ENCODE measurements at regions not wholly inside any gene's neighbourhood (a gene's known extent, or its start where the extent isn't known, plus 50 kb on each side); places are given as distances from the start of the nearest gene placed in this dataset.

GRCh38 chr3:177473184-177473583 lies 275.9 kb upstream of the TBL1XR1 start:
- POLR2A ChIA-PET: no interaction called here
- H3K4me2 ChIP-seq (ENCODE audit: low read depth, low read length): no peak overlapping the region
- DNase-seq (ENCODE audit: low spot score) (no peak), ATAC-seq (no peak), FAIRE-seq (no peak)
- H2AFZ ChIP-seq (ENCODE audit: low read length): no peak overlapping the region
- H3K9me3 ChIP-seq (ENCODE audit: low read length): no peaks in the 10 kb centered on the region
- no peak overlapping the region for H3K9ac ChIP-seq (ENCODE audit: insufficient read depth, low read depth, low read length)
- CTCF ChIA-PET (ENCODE audit: low intra/inter-chr PET ratio, low total read pairs): no interaction called here
- H3K36me3 ChIP-seq (replicated peaks in 1 of 2; ENCODE audit: control insufficient read depth in 1 of 2, insufficient read depth in 2 of 2, low read length in 2 of 2): no peaks in the 10 kb centered on the region
- H3K4me3 ChIP-seq (replicated peaks in 1 of 3; ENCODE audit: insufficient read depth in 1 of 3, low read depth in 2 of 3, low read length in 3 of 3): no peak overlapping the region
- H3K4me1 ChIP-seq (ENCODE audit: insufficient read depth, low read length): peaks cover 31% of the 10 kb centered on the region
- intact Hi-C loops (cut with micrococcal nuclease; ENCODE audit: unreplicated experiment): loop anchor here (10.0 kb wide), 1 partner anchor 418 kb away; no protein-coding TSS in a partner anchor
- no peak overlapping the region for H3K27ac ChIP-seq (ENCODE audit: extremely low read length, insufficient read depth, low read length)
- BruUV-seq (replicated peaks): no TSS peak
- in situ Hi-C loops (cut with HindIII; ENCODE audit: extremely low pct_ligation_motif_present, low pct_unique_long_range_greater_than_20kb): no loop called here
- no peaks in the 10 kb centered on the region for H3K27me3 ChIP-seq (ENCODE audit: control insufficient read depth in 1 of 2, insufficient read depth in 2 of 2, low read length in 2 of 2)
- H3K79me2 ChIP-seq (ENCODE audit: insufficient read depth, low read length): no peaks in the 10 kb centered on the region
- no peaks in the 10 kb centered on the region for H4K20me1 ChIP-seq (ENCODE audit: insufficient read depth, low read length)
- 39% methylated on average over 5 of the region's 6 CpGs for WGBS (ENCODE audit: low lambda C conversion rate)
- no peak for TF ChIP-seq ZNF496 (CRISPR knock-in tag; IDR thresholded peaks at IDR 0.05; ENCODE audit: insufficient replicate concordance)
- TF ChIP-seq ZNF276 (CRISPR knock-in tag; IDR thresholded peaks at IDR 0.05; ENCODE audit: low read depth): no peak
- TF ChIP-seq ZNF281 (CRISPR knock-in tag; IDR thresholded peaks at IDR 0.05; ENCODE audit: borderline replicate concordance): no peak
- no peak for TF ChIP-seq NFE2L1 (CRISPR knock-in tag; IDR thresholded peaks at IDR 0.05; ENCODE audit: borderline replicate concordance)
- TF ChIP-seq MXD1 (CRISPR knock-in tag; IDR thresholded peaks at IDR 0.05): no peak
- TF ChIP-seq HES4 (CRISPR knock-in tag; IDR thresholded peaks at IDR 0.05; ENCODE audit: borderline replicate concordance): no peak
- TF ChIP-seq ZNF275 (CRISPR knock-in tag; IDR thresholded peaks at IDR 0.05; ENCODE audit: borderline replicate concordance): no peak
- no peak for TF ChIP-seq KAT2B (IDR thresholded peaks at IDR 0.05; ENCODE audit: borderline replicate concordance, low read depth, low read length)
- TF ChIP-seq TEAD2 (CRISPR knock-in tag; IDR thresholded peaks at IDR 0.05): no peak
- TF ChIP-seq KLF15 (CRISPR knock-in tag; IDR thresholded peaks at IDR 0.05; ENCODE audit: borderline replicate concordance): no peak
- TF ChIP-seq NONO (IDR thresholded peaks at IDR 0.05): no peak
- TF ChIP-seq NONO (CRISPR knock-in tag; conservative IDR thresholded peaks at IDR 0.05): no peak
- TF ChIP-seq ZNF264 (CRISPR knock-in tag; IDR thresholded peaks at IDR 0.05): no peak
- TF ChIP-seq JUN (CRISPR knock-in tag; IDR thresholded peaks at IDR 0.05): no peak
- no peak for TF ChIP-seq PAXIP1 (CRISPR knock-in tag; conservative IDR thresholded peaks at IDR 0.05)
- no peak for TF ChIP-seq ZNF121 (CRISPR knock-in tag; IDR thresholded peaks at IDR 0.05)
